ENCODE measurements at regions not wholly inside any gene's neighbourhood (a gene's known extent, or its start where the extent isn't known, plus 50 kb on each side); places are given as distances from the start of the nearest gene placed in this dataset.

DNA sequence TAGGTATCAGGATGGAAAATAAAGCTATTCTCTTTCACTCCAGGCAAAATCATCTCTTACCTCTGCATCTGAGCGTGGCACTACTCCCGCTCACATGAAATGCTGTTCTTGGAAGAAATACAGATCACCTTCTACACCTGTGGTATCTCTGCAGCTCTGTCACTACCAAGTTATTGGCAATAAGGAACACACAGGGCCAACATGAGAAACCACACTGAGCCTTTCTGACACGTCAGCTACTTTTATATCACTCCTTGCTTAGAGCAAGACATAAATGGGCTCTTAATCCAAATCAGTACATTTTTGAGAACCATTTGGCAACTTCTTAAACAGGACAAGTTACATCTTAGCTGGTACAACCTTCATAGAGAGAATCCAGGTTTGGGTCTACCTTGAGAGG is 101.8 kb upstream of the GUCY1A1 start:
- TF ChIP-seq CTCF (conservative IDR thresholded peaks at IDR 0.05) = no peak
- TF ChIP-seq EZH2 (IDR thresholded peaks at IDR 0.05; ENCODE audit: low read depth) = no peak
